Heart left ventricle (tissue), 13 donors: ENCODE measurements at regions not wholly inside any gene's neighbourhood (a gene's known extent, or its start where the extent isn't known, plus 50 kb on each side); places are given as distances from the start of the nearest gene placed in this dataset.

Experiments
- POLR2A ChIP-seq, 2 donors: fragments of 450-650 bp; IDR thresholded peaks; one replicate each; pipeline ENCODE4 v1.6.1; 2017; ENCODE audit warnings: antibody characterized with exemption in 2 of 2, mild to moderate bottlenecking in 2 of 2, moderate library complexity in 2 of 2
- TF ChIP-seq, protein P1 (sequence below), 12 donors: fragments of 200-600 bp; sonication (generic) in 4 of 12; IDR thresholded peaks; one replicate each; pipeline versions ENCODE4 v1.5.0 to v1.8.0; 2018 to 2022; ENCODE audit warnings: antibody characterized with exemption in 12 of 12, mild to moderate bottlenecking in 5 of 12
- donor health status: ischemic (EF 13 %, LVEDD 7.1; RV severe dilation, severe dysfunction).
- donor health status: DM: no; HTN: yes; CAD: no.
- donor health status: DM: no; HTN: no; CAD: no.
- donor health status: ischemic (EF 25% LVEDD 6.9; RV normal size, moderate dysfunction).
- donor health status: ischemic (EF 25% LVEDD 5.7; RV mildly dilated, moderate dysfunction).
- donor health status: ischemic (EF 35%, LVEDD 5.7; RV mildly dilated, moderate dysfunction).
- donor health status: nonischemic (EF 11% LVEDD 7.7; RV severe dilation, severe dysfunction).
- donor health status: DM: yes; HTN: yes; CAD: no.
- donor health status: PGD.
- donor health status: ischemic (EF 29% LVEDD 5.4; RV normal size, mild dysfunction).
- donor health status: nonischemic (EF 23%, LVEDD 6.1; RV moderate dilation, normal function).

DNA sequence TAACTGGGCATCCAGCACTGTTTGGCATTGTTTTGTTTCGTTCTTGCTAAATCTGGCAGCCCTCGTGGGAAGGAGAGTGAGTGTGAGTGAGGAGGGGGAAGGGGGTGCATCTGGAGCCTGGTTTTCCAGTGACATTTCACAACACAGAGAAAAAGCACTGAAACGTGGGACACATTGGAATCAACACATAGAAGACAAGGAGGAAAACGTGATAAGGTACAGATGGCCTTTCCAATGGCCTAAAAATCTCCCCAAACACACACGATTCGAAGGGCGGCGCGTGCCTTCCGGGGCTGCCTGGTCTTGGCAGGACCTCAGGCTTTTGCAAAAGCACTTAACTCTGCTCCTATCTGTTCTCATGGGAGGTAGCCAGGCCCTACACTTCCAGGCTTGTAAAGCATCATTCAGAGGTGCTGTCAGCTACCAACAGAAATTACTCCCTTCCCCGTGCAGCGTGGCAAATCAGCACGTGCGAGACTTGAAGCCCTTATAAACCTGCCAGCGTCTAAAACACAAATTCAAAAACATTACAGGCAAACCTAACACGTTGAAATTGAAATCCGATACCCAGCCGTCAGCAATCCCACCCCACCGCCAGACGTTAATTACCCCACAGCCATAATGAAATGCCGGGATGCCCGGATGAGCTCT, 129.4 kb downstream of the OLFM1 start:
- no peak for TF ChIP-seq POLR2A (IDR thresholded peaks at IDR 0.05)
- TF ChIP-seq, protein P1, sequence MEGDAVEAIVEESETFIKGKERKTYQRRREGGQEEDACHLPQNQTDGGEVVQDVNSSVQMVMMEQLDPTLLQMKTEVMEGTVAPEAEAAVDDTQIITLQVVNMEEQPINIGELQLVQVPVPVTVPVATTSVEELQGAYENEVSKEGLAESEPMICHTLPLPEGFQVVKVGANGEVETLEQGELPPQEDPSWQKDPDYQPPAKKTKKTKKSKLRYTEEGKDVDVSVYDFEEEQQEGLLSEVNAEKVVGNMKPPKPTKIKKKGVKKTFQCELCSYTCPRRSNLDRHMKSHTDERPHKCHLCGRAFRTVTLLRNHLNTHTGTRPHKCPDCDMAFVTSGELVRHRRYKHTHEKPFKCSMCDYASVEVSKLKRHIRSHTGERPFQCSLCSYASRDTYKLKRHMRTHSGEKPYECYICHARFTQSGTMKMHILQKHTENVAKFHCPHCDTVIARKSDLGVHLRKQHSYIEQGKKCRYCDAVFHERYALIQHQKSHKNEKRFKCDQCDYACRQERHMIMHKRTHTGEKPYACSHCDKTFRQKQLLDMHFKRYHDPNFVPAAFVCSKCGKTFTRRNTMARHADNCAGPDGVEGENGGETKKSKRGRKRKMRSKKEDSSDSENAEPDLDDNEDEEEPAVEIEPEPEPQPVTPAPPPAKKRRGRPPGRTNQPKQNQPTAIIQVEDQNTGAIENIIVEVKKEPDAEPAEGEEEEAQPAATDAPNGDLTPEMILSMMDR (IDR thresholded peaks at IDR 0.05) = no peak
